ENCODE measurements at regions not wholly inside any gene's neighbourhood (a gene's known extent, or its start where the extent isn't known, plus 50 kb on each side); places are given as distances from the start of the nearest gene placed in this dataset.

- no peak overlapping the region for H3K27ac ChIP-seq
- ATAC-seq = no peak
- no peaks in the 10 kb centered on the region for H3K4me1 ChIP-seq
- no peak overlapping the region for H3K4me3 ChIP-seq
- H3K36me3 ChIP-seq = no peaks in the 10 kb centered on the region
- no peak for DNase-seq
- intact Hi-C loops (cut with DNase I) = no loop called here
- TF ChIP-seq CTCF (IDR thresholded peaks at IDR 0.05) = no peak
- H3K9me3 ChIP-seq = no peaks in the 10 kb centered on the region
- H3K27me3 ChIP-seq = peaks cover 0 to 3% of the 10 kb centered on the region in 2 donors
These were observed 73.9 kb downstream of the FOXF2 start for GRCh38 chr6:1463275-1463674.

- Histone ChIP-seq H3K4me3 (no peak overlapping the region), H3K9me3 (no peaks in the 10 kb centered on the region), H3K27me3 (peaks cover 0 to 3% of the 10 kb centered on the region in 2 donors), H3K27ac (no peak overlapping the region), H3K4me1 (no peaks in the 10 kb centered on the region), H3K36me3 (no peaks in the 10 kb centered on the region)
- ATAC-seq (no peak), DNase-seq (no peak)
- intact Hi-C loops (cut with DNase I) = no loop called here
- TF ChIP-seq CTCF (IDR thresholded peaks at IDR 0.05) = no peak
These were observed 74.5 kb downstream of the FOXF2 start for GRCh38 chr6:1463751-1464426.

GRCh38 chr6:1464781-1465370 lies 75.5 kb downstream of the FOXF2 start:
- intact Hi-C loops (cut with DNase I) = no loop called here
- Histone ChIP-seq H3K4me1 (no peaks in the 10 kb centered on the region), H3K27me3 (peaks cover 0 to 3% of the 10 kb centered on the region in 2 donors), H3K27ac (no peak overlapping the region), H3K9me3 (no peaks in the 10 kb centered on the region), H3K36me3 (no peaks in the 10 kb centered on the region), H3K4me3 (no peak overlapping the region)
- TF ChIP-seq CTCF (IDR thresholded peaks at IDR 0.05) = no peak
- ATAC-seq (no peak), DNase-seq (no peak)

- no peak for ATAC-seq
- no peak overlapping the region for H3K27ac ChIP-seq
These were observed 78.8 kb downstream of the FOXF2 start for GRCh38 chr6:1468126-1468525.

More at GRCh38 chr6:1468126-1468525, 78.8 kb downstream of the FOXF2 start:
- intact Hi-C loops (cut with DNase I) = no loop called here
- no peaks in the 10 kb centered on the region for H3K9me3 ChIP-seq
- H3K4me3 ChIP-seq = no peak overlapping the region
- no peak for DNase-seq
- no peaks in the 10 kb centered on the region for H3K36me3 ChIP-seq
- TF ChIP-seq CTCF (IDR thresholded peaks at IDR 0.05) = no peak
- no peaks in the 10 kb centered on the region for H3K4me1 ChIP-seq
- H3K27me3 ChIP-seq = peaks cover 0 to 3% of the 10 kb centered on the region in 2 donors

Measured in left lung (tissue), 4 donors.